Hepatocyte (in vitro differentiated cells): ENCODE measurements at regions not wholly inside any gene's neighbourhood (a gene's known extent, or its start where the extent isn't known, plus 50 kb on each side); places are given as distances from the start of the nearest gene placed in this dataset.

Experiments
- DNase-seq: peaks from one replicate; pipeline ENCODE4 v3.0.0-alpha.2; 2016; ENCODE audit warnings: low spot score
- H2AFZ ChIP-seq: fragments of 200-600 bp; sonication (generic); 2 replicates; pipeline ENCODE4 v1.6.0; 2016; ENCODE audit warnings: antibody characterized with exemption, mild to moderate bottlenecking
- H3K27ac ChIP-seq: fragments of 200-600 bp; sonication (generic); 2 replicates; pipeline ENCODE4 v1.5.1; 2016; ENCODE audit warnings: mild to moderate bottlenecking
- H3K27me3 ChIP-seq: fragments of 200-600 bp; sonication (generic); 2 replicates; pipeline ENCODE4 v1.6.1; 2016
- H3K36me3 ChIP-seq: fragments of 200-600 bp; sonication (generic); replicated peaks from 2 replicates; pipeline ENCODE4 v1.5.1; 2016; ENCODE audit warnings: low read depth; ENCODE audit not compliant: insufficient read depth
- H3K4me1 ChIP-seq: fragments of 200-600 bp; sonication (generic); 2 replicates; pipeline ENCODE4 v1.5.1; 2016; ENCODE audit warnings: mild to moderate bottlenecking, moderate library complexity; ENCODE audit not compliant: insufficient read depth
- H3K4me2 ChIP-seq: fragments of 200-600 bp; sonication (generic); 2 replicates; pipeline ENCODE4 v1.6.0; 2016
- H3K4me3 ChIP-seq: fragments of 200-600 bp; sonication (generic); 2 replicates; pipeline ENCODE4 v1.5.1; 2016; ENCODE audit warnings: mild to moderate bottlenecking
- H3K79me2 ChIP-seq: fragments of 200-600 bp; sonication (generic); 2 replicates; pipeline ENCODE4 v1.6.0; 2017; ENCODE audit warnings: mild to moderate bottlenecking
- H3K9me2 ChIP-seq: fragments of 200-600 bp; sonication (generic); replicated peaks from 2 replicates; pipeline ENCODE4 v1.6.0; 2017; ENCODE audit warnings: mild to moderate bottlenecking; ENCODE audit not compliant: insufficient read depth
- H3K9me3 ChIP-seq: fragments of 200-600 bp; sonication (generic); 2 replicates; pipeline ENCODE4 v1.5.1; 2016; ENCODE audit warnings: low read depth, mild to moderate bottlenecking
- H4K20me1 ChIP-seq: fragments of 200-600 bp; sonication (generic); 2 replicates; pipeline ENCODE4 v1.6.0; 2016; ENCODE audit warnings: mild to moderate bottlenecking; ENCODE audit not compliant: insufficient read depth, poor library complexity, severe bottlenecking
- CTCF ChIP-seq: fragments of 200-600 bp; sonication (generic); IDR thresholded peaks from 2 replicates; pipeline ENCODE4 v1.5.1; 2016; ENCODE audit warnings: antibody characterized with exemption, mild to moderate bottlenecking; ENCODE audit not compliant: poor library complexity
- EZH2 ChIP-seq: fragments of 200-600 bp; sonication (generic); IDR thresholded peaks from 2 replicates; pipeline ENCODE4 v1.6.1; 2016; ENCODE audit warnings: antibody characterized with exemption, mild to moderate bottlenecking, borderline replicate concordance
- EZH2phosphoT487 ChIP-seq: fragments of 200-600 bp; sonication (generic); IDR thresholded peaks from one replicate; pipeline ENCODE4 v1.6.1; 2018; ENCODE audit warnings: antibody characterized with exemption, mild to moderate bottlenecking, low read depth, moderate library complexity; ENCODE audit not compliant: unreplicated experiment, severe bottlenecking
- WGBS: methylation state at CpG from one replicate; pipeline ENCODE4 v1.1.6; 2016; ENCODE audit warnings: low lambda C conversion rate; ENCODE audit errors: missing lambda C conversion rate; 5-methylcytosine and 5-hydroxymethylcytosine counted together

- no peak for DNase-seq
- H3K9me2 ChIP-seq: no peaks in the 10 kb centered on the region
- H3K27ac ChIP-seq: no peak overlapping the region
- no peak for TF ChIP-seq EZH2phosphoT487
- TF ChIP-seq CTCF: no peak
- no peak for TF ChIP-seq EZH2
- WGBS: 88% methylated on average over 6 of the region's 6 CpGs
- peaks cover 2% of the 10 kb centered on the region for H3K27me3 ChIP-seq
- H3K4me3 ChIP-seq: no peak overlapping the region
- H3K4me2 ChIP-seq: no peak overlapping the region
- no peak overlapping the region for H2AFZ ChIP-seq
- H3K36me3 ChIP-seq: no peaks in the 10 kb centered on the region
- H3K79me2 ChIP-seq: no peaks in the 10 kb centered on the region
- no peaks in the 10 kb centered on the region for H3K9me3 ChIP-seq
- H3K4me1 ChIP-seq: no peaks in the 10 kb centered on the region
- no peaks in the 10 kb centered on the region for H4K20me1 ChIP-seq
These were observed 147.4 kb downstream of the TMEM132E start for GRCh38 chr17:34726536-34727384.

GRCh38 chr17:34725725-34726124 is 146.3 kb downstream of the TMEM132E start:
- no peaks in the 10 kb centered on the region for H3K4me1 ChIP-seq
- no peaks in the 10 kb centered on the region for H3K9me3 ChIP-seq
- TF ChIP-seq EZH2phosphoT487 (no peak), CTCF (no peak), EZH2 (no peak)
- no peaks in the 10 kb centered on the region for H3K36me3 ChIP-seq
- no peak overlapping the region for H3K27ac ChIP-seq
- 57% methylated on average over 3 of the region's 3 CpGs for WGBS
- peaks cover 2% of the 10 kb centered on the region for H3K27me3 ChIP-seq
- H2AFZ ChIP-seq: no peak overlapping the region
- no peak for DNase-seq
- no peaks in the 10 kb centered on the region for H4K20me1 ChIP-seq
- no peak overlapping the region for H3K4me3 ChIP-seq
- H3K4me2 ChIP-seq: no peak overlapping the region
- H3K79me2 ChIP-seq: no peaks in the 10 kb centered on the region
- H3K9me2 ChIP-seq: no peaks in the 10 kb centered on the region

- H4K20me1 ChIP-seq: no peaks in the 10 kb centered on the region
- no peak overlapping the region for H3K4me3 ChIP-seq
- H3K36me3 ChIP-seq: no peaks in the 10 kb centered on the region
- H3K27ac ChIP-seq: no peak overlapping the region
- no peaks in the 10 kb centered on the region for H3K79me2 ChIP-seq
- no peak overlapping the region for H3K4me2 ChIP-seq
- H3K9me2 ChIP-seq: no peaks in the 10 kb centered on the region
- H3K4me1 ChIP-seq: no peaks in the 10 kb centered on the region
- WGBS: 75% methylated on average over 2 of the region's 2 CpGs
- DNase-seq: no peak
- no peak overlapping the region for H2AFZ ChIP-seq
- peaks cover 2% of the 10 kb centered on the region for H3K27me3 ChIP-seq
- H3K9me3 ChIP-seq: no peaks in the 10 kb centered on the region
- TF ChIP-seq EZH2 (no peak), CTCF (no peak), EZH2phosphoT487 (no peak)
These were observed 145.6 kb downstream of the TMEM132E start for GRCh38 chr17:34725008-34725407.
